ENCODE measurements at regions not wholly inside any gene's neighbourhood (a gene's known extent, or its start where the extent isn't known, plus 50 kb on each side); places are given as distances from the start of the nearest gene placed in this dataset.

GRCh38 chr6:164554700-164555476 is 754.5 kb downstream of the C6orf118 start:
- Histone ChIP-seq H3K9me3 (replicated peaks) (no peaks in the 10 kb centered on the region), H3K27me3 (ENCODE audit: low read depth) (no peaks in the 10 kb centered on the region), H3K27ac (replicated peaks) (peak overlapping the region; percentile 17), H3K36me3 (no peaks in the 10 kb centered on the region), H3K4me3 (no peak overlapping the region), H3K4me1 (peaks cover 13% of the 10 kb centered on the region)
- no peak for TF ChIP-seq CTCF (IDR thresholded peaks at IDR 0.05; ENCODE audit: borderline replicate concordance)
- intact Hi-C loops (cut with micrococcal nuclease) = no loop called here
- no peak for DNase-seq

GRCh38 chr6:164554226-164554625 is 755.2 kb downstream of the C6orf118 start:
- Histone ChIP-seq H3K4me3 (no peak overlapping the region), H3K36me3 (no peaks in the 10 kb centered on the region), H3K9me3 (replicated peaks) (peaks cover 3% of the 10 kb centered on the region), H3K27ac (replicated peaks) (peak overlapping the region; percentile 17), H3K4me1 (peaks cover 13% of the 10 kb centered on the region), H3K27me3 (ENCODE audit: low read depth) (no peaks in the 10 kb centered on the region)
- TF ChIP-seq CTCF (IDR thresholded peaks at IDR 0.05; ENCODE audit: borderline replicate concordance) = no peak
- intact Hi-C loops (cut with micrococcal nuclease) = no loop called here
- DNase-seq = no peak

GRCh38 chr6:164551706-164552105 is 757.7 kb downstream of the C6orf118 start:
- no peak overlapping the region for H3K4me3 ChIP-seq
- H3K36me3 ChIP-seq = no peaks in the 10 kb centered on the region
- H3K27ac ChIP-seq (replicated peaks) = no peak overlapping the region
- DNase-seq = no peak
- H3K4me1 ChIP-seq = peaks cover 13% of the 10 kb centered on the region
- TF ChIP-seq CTCF (IDR thresholded peaks at IDR 0.05; ENCODE audit: borderline replicate concordance) = no peak
- no peaks in the 10 kb centered on the region for H3K27me3 ChIP-seq (ENCODE audit: low read depth)
- intact Hi-C loops (cut with micrococcal nuclease) = no loop called here
- H3K9me3 ChIP-seq (replicated peaks) = peaks cover 4% of the 10 kb centered on the region

- Histone ChIP-seq H3K4me3 (no peak overlapping the region), H3K4me1 (no peaks in the 10 kb centered on the region), H3K36me3 (no peaks in the 10 kb centered on the region), H3K27me3 (ENCODE audit: low read depth) (no peaks in the 10 kb centered on the region), H3K27ac (replicated peaks) (no peak overlapping the region), H3K9me3 (replicated peaks) (peaks cover 4% of the 10 kb centered on the region)
- DNase-seq = no peak
- no peak for TF ChIP-seq CTCF (IDR thresholded peaks at IDR 0.05; ENCODE audit: borderline replicate concordance)
- intact Hi-C loops (cut with micrococcal nuclease) = no loop called here
These were observed 762.3 kb downstream of the C6orf118 start for GRCh38 chr6:164547076-164547475.

GRCh38 chr6:164546263-164546662 is 763.1 kb downstream of the C6orf118 start:
- TF ChIP-seq CTCF (IDR thresholded peaks at IDR 0.05; ENCODE audit: borderline replicate concordance) = no peak
- peaks cover 4% of the 10 kb centered on the region for H3K9me3 ChIP-seq (replicated peaks)
- H3K4me3 ChIP-seq = no peak overlapping the region
- H3K36me3 ChIP-seq = no peaks in the 10 kb centered on the region
- no peaks in the 10 kb centered on the region for H3K27me3 ChIP-seq (ENCODE audit: low read depth)
- no peak for DNase-seq
- H3K27ac ChIP-seq (replicated peaks) = no peak overlapping the region
- intact Hi-C loops (cut with micrococcal nuclease) = no loop called here
- H3K4me1 ChIP-seq = no peaks in the 10 kb centered on the region

Data from left ventricle myocardium inferior (tissue), 1 donor.